D721Med (cell line): ENCODE measurements at regions not wholly inside any gene's neighbourhood (a gene's known extent, or its start where the extent isn't known, plus 50 kb on each side); places are given as distances from the start of the nearest gene placed in this dataset.

Experiments used
- DNase-seq: peaks from one replicate; pipeline ENCODE4 v3.0.0; 2011; ENCODE audit warnings: low spot score; ENCODE audit not compliant: insufficient read length
- FAIRE-seq: peaks from 2 replicates; lab custom pipeline; 2011; peaks lifted over from hg19 to GRCh38; lab: Jason Lieb, UNC
- CTCF ChIP-seq: IDR thresholded peaks from 2 replicates; pipeline ENCODE4 v1.5.1; 2012; ENCODE audit warnings: mild to moderate bottlenecking, control low read depth; ENCODE audit not compliant: insufficient read depth; ENCODE audit errors: missing control alignments

GRCh38 chr2:163302141-163302540 lies 433.7 kb downstream of the FIGN start:
- DNase-seq (no peak), FAIRE-seq (no peak)
- TF ChIP-seq CTCF: no peak

- DNase-seq: no peak
- no peak for TF ChIP-seq CTCF
- FAIRE-seq: no peak
Measured at GRCh38 chr2:163291790-163292189, 444.0 kb downstream of the FIGN start.

- TF ChIP-seq CTCF: no peak
- FAIRE-seq (no peak), DNase-seq (no peak)
Measured at GRCh38 chr2:163281717-163282116, 443.1 kb upstream of the KCNH7 start.

- no peak for FAIRE-seq
- no peak for DNase-seq
- TF ChIP-seq CTCF: no peak
Measured at GRCh38 chr2:163269374-163270021, 430.9 kb upstream of the KCNH7 start.

GRCh38 chr2:163266772-163267171 lies 428.2 kb upstream of the KCNH7 start:
- FAIRE-seq (no peak), DNase-seq (no peak)
- no peak for TF ChIP-seq CTCF

- DNase-seq (no peak), FAIRE-seq (no peak)
- no peak for TF ChIP-seq CTCF
Measured at GRCh38 chr2:163265562-163265961, 427.0 kb upstream of the KCNH7 start.

GRCh38 chr2:163264341-163264740 lies 425.8 kb upstream of the KCNH7 start:
- DNase-seq (no peak), FAIRE-seq (no peak)
- TF ChIP-seq CTCF: no peak
